K562 (cell line): ENCODE measurements at regions not wholly inside any gene's neighbourhood (a gene's known extent, or its start where the extent isn't known, plus 50 kb on each side); places are given as distances from the start of the nearest gene placed in this dataset.

Experiments
- ATAC-seq: fragments of 200-7000 bp; cut with Tn5 transposase; 3 replicates; pipeline ENCODE4 v1.9.1; 2020; ENCODE audit warnings: moderate library complexity
- BruUV-seq: library from RNA; stranded (reverse); fragments of 400-500 nt; replicated peaks from 2 replicates; lab custom pipeline; 2021; lab: Mats Ljungman, UMichigan
- CTCF ChIA-PET: fragments of 300-600 bp; formaldehyde crosslinking; extraction: SDS; loops from one replicate; lab custom pipeline; 2021; ENCODE audit warnings: low intra/inter-chr PET ratio; lab: Yijun Ruan, JAX
- POLR2A ChIA-PET: fragments of 300-600, 350-650 bp; sonication (Branson Sonifier 250); formaldehyde crosslinking; extraction: SDS; loops from one replicate; lab custom pipeline; 2021; ENCODE audit warnings: antibody characterized with exemption, inconsistent platforms; lab: Yijun Ruan, JAX
- DNase-seq, 4 experiments: peaks; one replicate each; pipeline versions ENCODE4 v3.0.0 to v3.0.0-alpha.2; 2011 to 2018; ENCODE audit warnings: low spot score in 3 of 4, mixed read lengths in 3 of 4; ENCODE audit errors: extremely low read depth in 1 of 4
- FAIRE-seq: peaks from 2 replicates; lab custom pipeline; 2011; peaks lifted over from hg19 to GRCh38; lab: Jason Lieb, UNC
- H2AFZ ChIP-seq: 2 replicates; pipeline ENCODE4 v1.6.0; 2011; ENCODE audit warnings: low read depth, low read length, control low read depth, inconsistent platforms
- H3K27ac ChIP-seq: fragments of 200-600 bp; 3 replicates; pipeline ENCODE4 v1.8.0; 2011; ENCODE audit warnings: low read depth, mild to moderate bottlenecking, control low read depth, inconsistent platforms, low read length, moderate library complexity, mixed read lengths; ENCODE audit errors: extremely low read depth
- H3K27me3 ChIP-seq, 2 experiments: fragments of 300-600 bp in 1 of 2; 2 replicates in 1 of 2; 3 replicates in 1 of 2; pipeline versions ENCODE4 v1.6.0 to v1.8.0; 2011; ENCODE audit warnings: inconsistent platforms in 2 of 2, low read length in 2 of 2, mild to moderate bottlenecking in 1 of 2, mixed read lengths in 1 of 2, moderate library complexity in 1 of 2; ENCODE audit not compliant: control insufficient read depth in 2 of 2, insufficient read depth in 2 of 2
- H3K36me3 ChIP-seq: fragments of 300-600 bp; 3 replicates; pipeline ENCODE4 v1.8.0; 2011; ENCODE audit warnings: mild to moderate bottlenecking, low read length, inconsistent platforms; ENCODE audit not compliant: control insufficient read depth, insufficient read depth
- H3K4me1 ChIP-seq, 2 experiments: fragments of 200-600 bp in 1 of 2; replicated peaks in 1 of 2; 2 replicates in 1 of 2; 3 replicates in 1 of 2; pipeline versions ENCODE4 v1.5.1 to v1.8.0; 2011; ENCODE audit warnings: inconsistent platforms in 2 of 2, low read length in 2 of 2, mild to moderate bottlenecking in 1 of 2, mixed read lengths in 1 of 2, moderate library complexity in 1 of 2; ENCODE audit not compliant: control insufficient read depth in 2 of 2, insufficient read depth in 2 of 2
- H3K4me2 ChIP-seq: 2 replicates; pipeline ENCODE4 v1.6.1; 2011; ENCODE audit warnings: low read length, control low read depth, inconsistent platforms, mixed read lengths; ENCODE audit not compliant: insufficient read depth
- H3K4me3 ChIP-seq: fragments of 200-600 bp; sonication (generic), shearing (Covaris generic); 2 replicates; pipeline ENCODE4 v1.5.1; 2016; ENCODE audit warnings: control low read depth, inconsistent platforms
- H3K79me2 ChIP-seq: fragments of 200-600 bp; 3 replicates; pipeline ENCODE4 v1.8.0; 2011; ENCODE audit warnings: low read length, inconsistent platforms; ENCODE audit not compliant: control insufficient read depth, insufficient read depth
- H3K9ac ChIP-seq, 2 experiments: 2 replicates each; pipeline versions ENCODE4 v1.6.0 to v1.6.1; 2011; ENCODE audit warnings: low read depth in 2 of 2, low read length in 2 of 2, control low read depth in 1 of 2, inconsistent platforms in 1 of 2, mild to moderate bottlenecking in 1 of 2, mixed read lengths in 1 of 2; ENCODE audit not compliant: insufficient read depth in 1 of 2
- H3K9me1 ChIP-seq: one replicate; pipeline ENCODE4 v1.6.0; 2011; ENCODE audit warnings: inconsistent platforms, mild to moderate bottlenecking, low read length, moderate library complexity; ENCODE audit not compliant: control insufficient read depth, insufficient read depth
- H3K9me3 ChIP-seq: replicated peaks from 2 replicates; pipeline ENCODE4 v1.5.1; 2011; ENCODE audit warnings: low read depth, low read length, inconsistent platforms; ENCODE audit not compliant: control insufficient read depth, insufficient read depth
- H4K20me1 ChIP-seq: replicated peaks from 2 replicates; pipeline ENCODE4 v1.6.1; 2011; ENCODE audit warnings: low read length, inconsistent platforms, mixed read lengths; ENCODE audit not compliant: control insufficient read depth, insufficient read depth
- HDAC6 ChIP-seq: IDR thresholded peaks from 2 replicates; pipeline ENCODE4 v1.6.1; 2012; ENCODE audit warnings: low read depth, mild to moderate bottlenecking, control low read depth, inconsistent platforms, low read length, moderate library complexity
- RAD21 ChIP-seq, 2 experiments: fragments of 250-450 bp in 1 of 2; fragments of 450-650 bp in 1 of 2; sonication (Bioruptor Pico) in 1 of 2; formaldehyde crosslinking in 1 of 2; IDR thresholded peaks in 1 of 2; conservative IDR thresholded peaks in 1 of 2; 2 replicates each; pipeline versions ENCODE4 v1.4.0 to v1.8.0; 2020 to 2022; ENCODE audit warnings: mild to moderate bottlenecking in 2 of 2, moderate library complexity in 1 of 2
- WGBS: fragments of 100-300 bp; shearing (Covaris generic); methylation state at CpG from one replicate; pipeline ENCODE4 v1.1.6; 2016; ENCODE audit warnings: low coverage, mixed read lengths; ENCODE audit not compliant: insufficient coverage; ENCODE audit errors: missing lambda C conversion rate; 5-methylcytosine and 5-hydroxymethylcytosine counted together
- in situ Hi-C: fragments of 300-500 bp; cut with MboI; formaldehyde crosslinking; loops from 4 replicates; pipeline ENCODE4 v1.15.0; 2018; ENCODE audit warnings: inconsistent platforms, mixed read lengths
- intact Hi-C: fragments of 100-400 bp; cut with micrococcal nuclease; formaldehyde crosslinking; loops from 2 replicates; pipeline ENCODE4 v1.14.2; 2022
- TF ChIP-seq, protein P1 (sequence below), 3 experiments: IDR thresholded peaks in 2 of 3; conservative IDR thresholded peaks in 1 of 3; 2 replicates each; pipeline ENCODE4 v1.5.1; 2011 to 2012; ENCODE audit warnings: low read length in 3 of 3, mild to moderate bottlenecking in 3 of 3, control low read depth in 2 of 3, improper control_type of control experiment in 1 of 3, inconsistent platforms in 1 of 3, low read depth in 1 of 3, mixed read lengths in 1 of 3, moderate library complexity in 1 of 3; ENCODE audit not compliant: insufficient read depth in 2 of 3

DNA sequence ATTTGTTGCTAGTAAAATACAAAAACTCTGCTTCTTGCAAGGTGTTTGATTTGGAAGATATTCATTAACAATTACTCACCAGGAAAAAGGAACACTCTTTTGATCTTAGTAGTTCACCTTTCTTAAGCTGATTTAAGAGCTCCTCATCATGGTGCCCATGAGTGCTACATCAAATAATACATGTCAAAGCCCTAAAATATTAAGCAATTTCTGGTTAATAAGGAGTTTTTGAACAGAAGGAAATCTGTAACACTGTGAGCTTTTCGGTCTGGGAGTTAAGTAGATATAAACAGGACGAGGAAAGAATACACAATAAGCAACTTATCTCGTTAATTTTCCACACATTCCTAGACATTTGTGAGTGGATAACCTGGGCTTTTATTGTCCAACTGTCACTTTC is 83.9 kb upstream of the DCBLD2 start:
- intact Hi-C loops (no loop called here), in situ Hi-C loops (no loop called here)
- TF ChIP-seq RAD21 (CRISPR knock-in tag; conservative IDR thresholded peaks at IDR 0.05 in 1 of 2, IDR thresholded peaks at IDR 0.05 in 1 of 2) (peak in 1 of 2 experiments; percentile 27; a peak in 1 of 4 replicates), HDAC6 (no peak)
- TF ChIP-seq, protein P1, sequence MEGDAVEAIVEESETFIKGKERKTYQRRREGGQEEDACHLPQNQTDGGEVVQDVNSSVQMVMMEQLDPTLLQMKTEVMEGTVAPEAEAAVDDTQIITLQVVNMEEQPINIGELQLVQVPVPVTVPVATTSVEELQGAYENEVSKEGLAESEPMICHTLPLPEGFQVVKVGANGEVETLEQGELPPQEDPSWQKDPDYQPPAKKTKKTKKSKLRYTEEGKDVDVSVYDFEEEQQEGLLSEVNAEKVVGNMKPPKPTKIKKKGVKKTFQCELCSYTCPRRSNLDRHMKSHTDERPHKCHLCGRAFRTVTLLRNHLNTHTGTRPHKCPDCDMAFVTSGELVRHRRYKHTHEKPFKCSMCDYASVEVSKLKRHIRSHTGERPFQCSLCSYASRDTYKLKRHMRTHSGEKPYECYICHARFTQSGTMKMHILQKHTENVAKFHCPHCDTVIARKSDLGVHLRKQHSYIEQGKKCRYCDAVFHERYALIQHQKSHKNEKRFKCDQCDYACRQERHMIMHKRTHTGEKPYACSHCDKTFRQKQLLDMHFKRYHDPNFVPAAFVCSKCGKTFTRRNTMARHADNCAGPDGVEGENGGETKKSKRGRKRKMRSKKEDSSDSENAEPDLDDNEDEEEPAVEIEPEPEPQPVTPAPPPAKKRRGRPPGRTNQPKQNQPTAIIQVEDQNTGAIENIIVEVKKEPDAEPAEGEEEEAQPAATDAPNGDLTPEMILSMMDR (IDR thresholded peaks at IDR 0.05 in 2 of 3, conservative IDR thresholded peaks at IDR 0.05 in 1 of 3; ENCODE audit: insufficient read depth in 2 of 3, low read depth in 1 of 3, low read length in 3 of 3): peak in 1 of 3 experiments; percentile 17; a peak in 1 of 6 replicates
- DNase-seq (no peak), ATAC-seq (no peak), FAIRE-seq (no peak)
- no peak overlapping the region for H2AFZ ChIP-seq
- no peaks in the 10 kb centered on the region for H3K36me3 ChIP-seq
- ChIA-PET CTCF (no interaction called here), POLR2A (no interaction called here)
- no peaks in the 10 kb centered on the region for H3K27me3 ChIP-seq
- no peaks in the 10 kb centered on the region for H3K9me1 ChIP-seq
- no TSS peak for BruUV-seq
- no peak overlapping the region for H3K4me3 ChIP-seq
- no peak overlapping the region for H3K27ac ChIP-seq
- H3K4me1 ChIP-seq: no peaks in the 10 kb centered on the region; a peak in 1 of 5 replicates
- WGBS: 0% methylated on average over 3 of the region's 3 CpGs
- no peaks in the 10 kb centered on the region for H3K79me2 ChIP-seq
- H3K4me2 ChIP-seq: no peak overlapping the region
- H3K9me3 ChIP-seq: no peaks in the 10 kb centered on the region
- no peak overlapping the region for H3K9ac ChIP-seq
- H4K20me1 ChIP-seq: no peaks in the 10 kb centered on the region
